ENCODE measurements at regions not wholly inside any gene's neighbourhood (a gene's known extent, or its start where the extent isn't known, plus 50 kb on each side); places are given as distances from the start of the nearest gene placed in this dataset.

- TF ChIP-seq RNF2 (IDR thresholded peaks at IDR 0.05; ENCODE audit: borderline replicate concordance, low read depth) (no peak), CTCF (IDR thresholded peaks at IDR 0.05) (no peak), EP300 (IDR thresholded peaks at IDR 0.05) (no peak), MAFK (IDR thresholded peaks at IDR 0.05; ENCODE audit: partially characterized antibody) (no peak)
Observed at GRCh38 chr2:156112323-156112722, 220.2 kb downstream of the NR4A2 start.

Measured in A549 (cell line).